Liver (tissue), 8 donors: ENCODE measurements at regions not wholly inside any gene's neighbourhood (a gene's known extent, or its start where the extent isn't known, plus 50 kb on each side); places are given as distances from the start of the nearest gene placed in this dataset.

ENCODE experiments used
- DNase-seq: peaks from one replicate; pipeline ENCODE4 v3.0.0-alpha.2; 2017; ENCODE audit warnings: low spot score
- H3K27ac ChIP-seq, 2 donors: one replicate each; pipeline ENCODE4 v1.7.0; 2013; ENCODE audit warnings: inconsistent platforms in 2 of 2, low read length in 2 of 2, control low read depth in 1 of 2, low read depth in 1 of 2, mild to moderate bottlenecking in 1 of 2
- H3K27me3 ChIP-seq, 4 donors: one replicate each; pipeline versions ENCODE4 v1.6.1 to v1.7.0; 2013; ENCODE audit warnings: low read length in 3 of 4, inconsistent platforms in 1 of 4, mild to moderate bottlenecking in 1 of 4, moderate library complexity in 1 of 4; ENCODE audit not compliant: control insufficient read depth in 4 of 4, insufficient read depth in 4 of 4
- H3K36me3 ChIP-seq, 4 donors: one replicate each; pipeline versions ENCODE4 v1.6.1 to v1.7.0; 2013; ENCODE audit warnings: low read length in 3 of 4, mild to moderate bottlenecking in 3 of 4, low read depth in 1 of 4, moderate library complexity in 1 of 4; ENCODE audit not compliant: control insufficient read depth in 4 of 4, insufficient read depth in 3 of 4
- H3K4me1 ChIP-seq, 4 donors: one replicate each; pipeline versions ENCODE4 v1.6.1 to v1.7.0; 2013; ENCODE audit warnings: low read length in 3 of 4, mild to moderate bottlenecking in 3 of 4, moderate library complexity in 1 of 4; ENCODE audit not compliant: control insufficient read depth in 4 of 4, insufficient read depth in 4 of 4
- H3K4me3 ChIP-seq, 3 donors: one replicate each; pipeline versions ENCODE4 v1.6.1 to v1.7.0; 2013; ENCODE audit warnings: low read length in 3 of 3, control low read depth in 1 of 3, low read depth in 1 of 3, mild to moderate bottlenecking in 1 of 3
- H3K9ac ChIP-seq, 2 donors: one replicate each; pipeline ENCODE4 v1.7.0; 2013; ENCODE audit warnings: low read length in 2 of 2, mild to moderate bottlenecking in 2 of 2, moderate library complexity in 2 of 2, control low read depth in 1 of 2, low read depth in 1 of 2
- H3K9me3 ChIP-seq, 4 donors: one replicate each; pipeline versions ENCODE4 v1.6.1 to v1.7.0; 2013; ENCODE audit warnings: low read length in 3 of 4; ENCODE audit not compliant: control insufficient read depth in 4 of 4
- ATF3 ChIP-seq: IDR thresholded peaks from 2 replicates; pipeline ENCODE4 v1.6.1; 2016; ENCODE audit warnings: antibody characterized with exemption
- EGR1 ChIP-seq, 2 donors: IDR thresholded peaks; 2 replicates each; pipeline ENCODE4 v1.6.1; 2016 to 2018; ENCODE audit warnings: antibody characterized with exemption in 2 of 2, low read depth in 2 of 2
- FOXA1 ChIP-seq: IDR thresholded peaks from 2 replicates; pipeline ENCODE4 v1.6.1; 2016; ENCODE audit warnings: antibody characterized with exemption
- FOXA2 ChIP-seq: IDR thresholded peaks from 2 replicates; pipeline ENCODE4 v1.6.1; 2016; ENCODE audit warnings: antibody characterized with exemption
- GABPA ChIP-seq, 2 donors: IDR thresholded peaks in 1 of 2; conservative IDR thresholded peaks in 1 of 2; 2 replicates each; pipeline ENCODE4 v1.6.1; 2016; ENCODE audit warnings: antibody characterized with exemption in 2 of 2, mild to moderate bottlenecking in 1 of 2, moderate library complexity in 1 of 2
- HNF4G ChIP-seq: IDR thresholded peaks from 2 replicates; pipeline ENCODE4 v1.6.1; 2016; ENCODE audit warnings: antibody characterized with exemption
- JUND ChIP-seq, 2 donors: IDR thresholded peaks; 2 replicates each; pipeline ENCODE4 v1.6.1; 2016; ENCODE audit warnings: antibody characterized with exemption in 2 of 2
- MAX ChIP-seq: IDR thresholded peaks from 2 replicates; pipeline ENCODE4 v1.6.1; 2016; ENCODE audit warnings: antibody characterized with exemption
- RAD21 ChIP-seq, 2 donors: IDR thresholded peaks; 2 replicates each; pipeline ENCODE4 v1.6.1; 2016; ENCODE audit warnings: antibody characterized with exemption in 2 of 2, mild to moderate bottlenecking in 2 of 2
- REST ChIP-seq: IDR thresholded peaks from 2 replicates; pipeline ENCODE4 v1.6.1; 2016; ENCODE audit warnings: antibody characterized with exemption, mild to moderate bottlenecking
- RXRA ChIP-seq, 2 donors: IDR thresholded peaks; 2 replicates each; pipeline ENCODE4 v1.6.1; 2017 to 2018; ENCODE audit warnings: antibody characterized with exemption in 2 of 2, mild to moderate bottlenecking in 1 of 2
- SP1 ChIP-seq: IDR thresholded peaks from 2 replicates; pipeline ENCODE4 v1.6.1; 2018; ENCODE audit warnings: antibody characterized with exemption, mild to moderate bottlenecking
- TAF1 ChIP-seq: conservative IDR thresholded peaks from 2 replicates; pipeline ENCODE4 v1.6.1; 2016; ENCODE audit warnings: antibody characterized with exemption, mild to moderate bottlenecking
- ZBTB33 ChIP-seq: IDR thresholded peaks from 2 replicates; pipeline ENCODE4 v1.6.1; 2016; ENCODE audit warnings: antibody characterized with exemption
- WGBS: extraction: QIAGEN DNeasy Blood & Tissue Kit; methylation state at CpG from one replicate; pipeline ENCODE4 v1.1.7; 2013; 5-methylcytosine and 5-hydroxymethylcytosine counted together
- TF ChIP-seq, protein P1 (sequence below): fragments of 150-350 bp; IDR thresholded peaks from 2 replicates; pipeline ENCODE4 v1.5.1; 2017; ENCODE audit warnings: improper control_type of control experiment, low read depth, low read length; ENCODE audit not compliant: missing input control
- donor health status: healthy.
- donor health status: healthy.
- donor health status: healthy.
- donor health status: healthy.
- donor health status: healthy.

DNA sequence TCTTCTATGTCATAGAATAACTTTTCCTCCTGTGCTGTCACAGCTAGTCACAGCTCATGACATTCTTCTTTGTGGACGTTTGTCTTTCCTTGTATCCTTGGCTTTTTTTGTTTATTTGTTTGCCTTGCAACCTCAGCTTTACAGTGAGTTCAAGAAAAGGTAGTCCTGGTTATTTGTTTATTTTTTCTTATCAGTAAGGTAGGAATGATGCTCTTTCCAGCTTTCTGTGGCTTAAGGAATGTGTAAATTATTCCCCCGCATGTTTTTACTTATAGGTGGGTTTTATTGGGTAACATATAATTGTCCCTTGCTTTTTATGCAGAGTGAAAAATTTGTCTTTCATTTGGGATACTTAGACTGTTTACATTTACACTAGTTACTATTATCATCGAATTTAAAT is 1673.6 kb upstream of the FLRT2 start:
- no peaks in the 10 kb centered on the region for H3K9me3 ChIP-seq
- TF ChIP-seq MAX = no peak
- TF ChIP-seq GABPA (IDR thresholded peaks at IDR 0.05 in 1 of 2, conservative IDR thresholded peaks at IDR 0.05 in 1 of 2) = no peak
- TF ChIP-seq, protein P1, sequence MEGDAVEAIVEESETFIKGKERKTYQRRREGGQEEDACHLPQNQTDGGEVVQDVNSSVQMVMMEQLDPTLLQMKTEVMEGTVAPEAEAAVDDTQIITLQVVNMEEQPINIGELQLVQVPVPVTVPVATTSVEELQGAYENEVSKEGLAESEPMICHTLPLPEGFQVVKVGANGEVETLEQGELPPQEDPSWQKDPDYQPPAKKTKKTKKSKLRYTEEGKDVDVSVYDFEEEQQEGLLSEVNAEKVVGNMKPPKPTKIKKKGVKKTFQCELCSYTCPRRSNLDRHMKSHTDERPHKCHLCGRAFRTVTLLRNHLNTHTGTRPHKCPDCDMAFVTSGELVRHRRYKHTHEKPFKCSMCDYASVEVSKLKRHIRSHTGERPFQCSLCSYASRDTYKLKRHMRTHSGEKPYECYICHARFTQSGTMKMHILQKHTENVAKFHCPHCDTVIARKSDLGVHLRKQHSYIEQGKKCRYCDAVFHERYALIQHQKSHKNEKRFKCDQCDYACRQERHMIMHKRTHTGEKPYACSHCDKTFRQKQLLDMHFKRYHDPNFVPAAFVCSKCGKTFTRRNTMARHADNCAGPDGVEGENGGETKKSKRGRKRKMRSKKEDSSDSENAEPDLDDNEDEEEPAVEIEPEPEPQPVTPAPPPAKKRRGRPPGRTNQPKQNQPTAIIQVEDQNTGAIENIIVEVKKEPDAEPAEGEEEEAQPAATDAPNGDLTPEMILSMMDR = no peak
- TF ChIP-seq REST = no peak
- no peak for TF ChIP-seq FOXA1
- no peak for TF ChIP-seq ATF3
- no peak for TF ChIP-seq HNF4G
- no peak for TF ChIP-seq FOXA2
- no peak for TF ChIP-seq TAF1
- no peak for TF ChIP-seq JUND (IDR thresholded peaks at IDR 0.05)
- TF ChIP-seq RXRA (IDR thresholded peaks at IDR 0.05) = no peak
- TF ChIP-seq EGR1 (IDR thresholded peaks at IDR 0.05; ENCODE audit: low read depth in 2 of 2) = no peak
- H3K27ac ChIP-seq = no peak overlapping the region
- DNase-seq = no peak
- peaks cover 0 to 4% (median 0%) of the 10 kb centered on the region in 4 donors for H3K27me3 ChIP-seq
- H3K4me3 ChIP-seq = no peak overlapping the region
- 46% methylated on average over 3 of the region's 3 CpGs for WGBS
- no peaks in the 10 kb centered on the region for H3K36me3 ChIP-seq
- H3K9ac ChIP-seq = no peak overlapping the region
- no peaks in the 10 kb centered on the region for H3K4me1 ChIP-seq

DNA sequence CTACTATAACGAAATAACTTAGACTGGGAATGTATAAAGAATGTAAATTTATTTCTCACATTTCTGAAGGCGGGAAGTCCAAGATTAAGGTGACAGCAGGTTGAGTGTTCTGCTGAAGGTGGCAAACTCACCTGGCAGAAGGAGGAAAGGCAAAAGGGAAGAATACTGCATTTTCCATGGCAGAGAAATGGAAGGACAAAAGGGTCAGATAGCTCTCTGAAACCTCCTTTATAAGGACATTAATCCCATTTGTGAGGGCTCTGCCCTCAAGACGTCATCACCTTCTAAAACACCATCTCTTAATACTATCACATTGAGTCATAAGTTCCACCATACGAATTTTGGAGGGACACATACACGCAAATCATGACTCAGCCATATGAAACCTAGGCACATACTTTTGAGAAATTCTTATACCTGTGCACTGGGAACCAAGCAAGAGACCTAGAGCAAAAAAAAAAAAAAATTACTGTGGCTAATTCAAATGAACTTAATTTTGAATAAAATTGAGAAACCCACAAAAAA is 1669.3 kb upstream of the FLRT2 start:
- peaks cover 0 to 4% (median 0%) of the 10 kb centered on the region in 4 donors for H3K27me3 ChIP-seq
- H3K36me3 ChIP-seq = no peaks in the 10 kb centered on the region
- H3K9me3 ChIP-seq = no peaks in the 10 kb centered on the region
- H3K4me3 ChIP-seq = no peak overlapping the region
- TF ChIP-seq RAD21 (IDR thresholded peaks at IDR 0.05) (no peak), ATF3 (no peak), MAX (no peak), ZBTB33 (no peak), GABPA (IDR thresholded peaks at IDR 0.05 in 1 of 2, conservative IDR thresholded peaks at IDR 0.05 in 1 of 2) (no peak), RXRA (IDR thresholded peaks at IDR 0.05) (no peak), SP1 (no peak), REST (no peak), TAF1 (no peak)
- no peak overlapping the region for H3K9ac ChIP-seq
- no peak overlapping the region for H3K27ac ChIP-seq
- no peak for DNase-seq
- H3K4me1 ChIP-seq = no peaks in the 10 kb centered on the region
- 79% methylated on average over 5 of the region's 5 CpGs for WGBS
